Muscle layer of duodenum (tissue), 2 donors: ENCODE measurements at regions not wholly inside any gene's neighbourhood (a gene's known extent, or its start where the extent isn't known, plus 50 kb on each side); places are given as distances from the start of the nearest gene placed in this dataset.
A peak's percentile ranks its signal among the peaks of the same experiment; 100 is the strongest.
"Not testable (repeated sequence)": the region's sequence is repeated elsewhere in the genome, so short reads cannot be mapped to it uniquely, and the experiment has no call there.

Source experiments
- H3K27ac ChIP-seq: one replicate; pipeline ENCODE4 v1.7.0; 2013; ENCODE audit warnings: mild to moderate bottlenecking, low read length
- H3K27me3 ChIP-seq: one replicate; pipeline ENCODE4 v1.7.0; 2013; ENCODE audit warnings: low read depth, mild to moderate bottlenecking, control low read depth, low read length
- H3K36me3 ChIP-seq, 2 donors: one replicate each; pipeline ENCODE4 v1.7.0; 2013; ENCODE audit warnings: low read length in 2 of 2, control low read depth in 1 of 2, mild to moderate bottlenecking in 1 of 2; ENCODE audit not compliant: insufficient read depth in 2 of 2, control insufficient read depth in 1 of 2
- H3K4me1 ChIP-seq, 2 donors: one replicate each; pipeline ENCODE4 v1.7.0; 2013; ENCODE audit warnings: low read length in 2 of 2, mild to moderate bottlenecking in 2 of 2, control low read depth in 1 of 2, moderate library complexity in 1 of 2; ENCODE audit not compliant: insufficient read depth in 2 of 2, control insufficient read depth in 1 of 2
- H3K4me3 ChIP-seq, 2 donors: one replicate each; pipeline ENCODE4 v1.7.0; 2013; ENCODE audit warnings: low read length in 2 of 2, low read depth in 1 of 2, mild to moderate bottlenecking in 1 of 2
- H3K9me3 ChIP-seq, 2 donors: one replicate each; pipeline ENCODE4 v1.7.0; 2013; ENCODE audit warnings: low read length in 2 of 2, control low read depth in 1 of 2, mild to moderate bottlenecking in 1 of 2; ENCODE audit not compliant: control insufficient read depth in 1 of 2
- donor health status: healthy.

DNA sequence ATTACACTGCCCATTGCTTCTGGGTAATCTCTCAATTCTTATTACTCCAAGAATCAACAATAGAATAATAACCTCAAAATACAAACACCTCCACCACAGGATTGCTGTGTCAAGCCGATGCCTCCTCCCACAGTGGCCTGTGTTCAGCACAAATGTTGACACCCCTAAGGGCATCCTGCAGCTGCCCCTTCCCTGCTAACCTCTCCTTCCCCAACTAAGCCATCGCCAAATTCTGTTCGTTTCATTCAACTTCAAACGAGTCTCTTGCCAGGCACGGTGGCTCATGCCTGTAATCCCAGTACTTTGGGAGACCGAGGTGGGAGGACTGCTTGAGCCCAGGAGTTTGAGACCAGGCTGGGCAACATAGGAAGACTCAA, 155.2 kb downstream of the ATP6V0E2 start:
- H3K9me3 ChIP-seq, H3K27me3 ChIP-seq, H3K27ac ChIP-seq, H3K4me1 ChIP-seq, H3K36me3 ChIP-seq, H3K4me3 ChIP-seq: not testable (repeated sequence)

DNA sequence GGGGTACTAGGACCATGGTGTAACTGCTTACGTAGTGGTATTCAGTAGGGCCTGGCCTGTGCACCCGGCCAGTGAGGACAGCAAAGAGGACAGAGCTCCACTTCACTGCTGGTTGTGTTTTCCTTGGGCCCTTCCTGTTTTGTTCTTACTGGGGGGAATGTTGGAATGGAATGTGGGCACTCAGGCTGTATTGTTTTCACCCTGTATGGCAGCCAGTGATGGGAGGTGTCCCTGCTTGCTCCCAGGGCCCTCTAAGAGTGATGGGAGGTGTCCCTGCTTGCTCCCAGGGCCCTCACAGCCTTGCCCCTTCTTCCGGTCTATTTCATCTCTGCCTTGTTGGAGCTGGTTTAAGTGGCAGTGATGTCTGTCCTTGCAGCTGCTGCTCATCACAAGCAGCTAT, 158.0 kb downstream of the ATP6V0E2 start:
- H3K36me3 ChIP-seq, H3K27me3 ChIP-seq, H3K27ac ChIP-seq, H3K4me1 ChIP-seq, H3K9me3 ChIP-seq, H3K4me3 ChIP-seq: not testable (repeated sequence)

DNA sequence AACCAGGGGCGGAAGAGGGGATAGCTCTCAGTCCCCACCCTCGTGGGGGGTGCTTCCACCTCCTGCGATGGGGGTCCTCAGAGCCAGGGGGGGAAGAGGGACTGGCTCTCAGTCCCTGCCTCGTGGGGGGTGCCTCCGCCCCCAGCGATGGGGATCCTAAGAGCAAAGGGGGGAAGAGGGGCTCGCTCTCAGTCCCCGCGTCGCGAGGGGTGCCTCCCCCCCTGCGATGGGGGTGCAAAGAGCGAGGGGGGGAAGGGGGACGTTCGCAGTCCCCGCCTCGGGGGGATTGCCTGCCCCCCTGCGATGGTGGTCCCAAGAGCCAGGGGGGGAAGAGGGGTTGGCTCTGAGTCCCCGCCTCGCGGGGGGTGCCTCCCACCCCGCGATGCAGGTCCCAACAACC, 159.9 kb downstream of the ATP6V0E2 start:
- H3K4me3 ChIP-seq, H3K4me1 ChIP-seq, H3K27me3 ChIP-seq, H3K36me3 ChIP-seq, H3K27ac ChIP-seq, H3K9me3 ChIP-seq: not testable (repeated sequence)

DNA sequence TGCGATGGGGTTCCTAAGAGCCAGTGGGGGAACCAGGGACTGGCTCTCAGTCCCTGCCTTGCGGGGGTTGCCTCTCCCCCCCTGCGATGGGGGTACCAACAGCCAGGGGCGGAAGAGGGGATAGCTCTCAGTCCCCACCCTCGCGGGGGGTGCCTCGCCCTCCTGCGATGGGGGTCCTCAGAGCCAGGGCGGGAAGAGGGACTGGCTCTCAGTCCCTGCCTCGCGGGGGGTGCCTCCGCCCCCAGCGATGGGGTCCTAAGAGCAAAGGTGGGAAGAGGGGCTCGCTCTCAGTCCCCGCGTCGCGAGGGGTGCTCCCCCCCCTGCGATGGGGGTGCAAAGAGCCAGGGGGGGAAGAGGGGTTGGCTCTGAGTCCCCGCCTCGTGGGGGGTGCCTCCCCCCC, 162.0 kb downstream of the ATP6V0E2 start:
- H3K36me3 ChIP-seq, H3K27ac ChIP-seq, H3K4me1 ChIP-seq, H3K27me3 ChIP-seq, H3K4me3 ChIP-seq, H3K9me3 ChIP-seq: not testable (repeated sequence)

DNA sequence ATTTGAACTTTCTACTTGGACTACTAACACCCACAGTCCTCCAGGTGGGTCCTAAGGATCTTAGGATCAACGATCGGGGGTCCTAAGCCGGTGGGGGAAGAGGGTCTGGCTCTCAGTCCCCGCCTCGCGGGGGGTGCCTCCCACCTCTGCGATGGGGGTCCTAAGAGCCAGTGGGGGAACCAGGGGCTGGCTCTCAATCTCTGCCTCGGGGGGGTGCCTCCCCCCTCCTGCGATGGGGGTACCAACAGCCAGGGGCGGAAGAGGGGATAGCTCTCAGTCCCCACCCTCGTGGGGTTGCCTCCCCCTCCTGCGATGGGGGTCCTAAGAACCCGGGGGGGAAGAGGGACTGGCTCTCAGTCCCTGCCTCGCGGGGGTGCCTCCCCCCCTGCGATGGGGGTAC, 165.3 kb downstream of the ATP6V0E2 start:
- not testable (repeated sequence) for H3K36me3 ChIP-seq, H3K9me3 ChIP-seq, H3K27me3 ChIP-seq, H3K27ac ChIP-seq, H3K4me1 ChIP-seq, H3K4me3 ChIP-seq

DNA sequence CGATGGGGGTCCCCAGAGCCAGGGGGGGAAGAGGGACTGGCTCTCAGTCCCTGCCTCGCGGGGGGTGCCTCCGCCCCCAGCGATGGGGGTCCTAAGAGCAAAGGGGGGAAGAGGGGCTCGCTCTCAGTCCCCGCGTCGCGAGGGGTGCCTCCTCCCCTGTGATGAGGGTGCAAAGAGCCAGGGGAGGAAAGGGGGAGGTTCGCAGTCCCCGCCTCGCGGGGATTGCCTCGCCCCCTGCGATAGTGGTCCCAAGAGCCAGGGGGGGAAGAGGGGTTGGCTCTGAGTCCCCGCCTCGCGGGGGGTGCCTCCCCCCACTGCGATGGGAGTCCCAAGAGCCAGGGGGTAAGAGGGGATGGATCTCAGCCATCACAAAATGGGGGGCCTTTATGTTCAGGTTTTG, 168.5 kb downstream of the ATP6V0E2 start:
- not testable (repeated sequence) for H3K27me3 ChIP-seq, H3K4me1 ChIP-seq, H3K9me3 ChIP-seq, H3K4me3 ChIP-seq, H3K27ac ChIP-seq, H3K36me3 ChIP-seq

DNA sequence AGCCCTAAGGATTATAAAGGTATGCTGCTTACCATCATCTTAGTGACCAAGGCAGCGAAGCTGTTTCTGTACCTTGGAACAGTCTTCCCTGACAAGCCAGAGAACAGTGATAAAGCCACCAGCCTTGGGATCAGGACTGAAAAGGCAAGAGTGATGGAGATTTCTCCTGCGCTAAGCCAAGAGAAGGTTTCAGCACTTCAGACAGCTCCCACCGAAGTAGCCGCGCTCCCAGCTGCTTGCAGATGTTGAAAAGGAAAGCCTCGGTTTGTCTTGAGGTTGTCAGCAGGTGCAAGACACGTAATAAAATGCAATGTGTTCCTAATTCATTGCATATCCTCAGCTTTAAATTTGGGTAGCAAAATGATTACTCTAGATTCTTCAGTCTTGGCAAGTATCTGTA, 171.0 kb downstream of the ATP6V0E2 start:
- H3K27me3 ChIP-seq, H3K9me3 ChIP-seq, H3K36me3 ChIP-seq, H3K4me3 ChIP-seq, H3K27ac ChIP-seq: not testable (repeated sequence)
- peaks cover 0 to 15% of the 10 kb centered on the region in 2 donors for H3K4me1 ChIP-seq

DNA sequence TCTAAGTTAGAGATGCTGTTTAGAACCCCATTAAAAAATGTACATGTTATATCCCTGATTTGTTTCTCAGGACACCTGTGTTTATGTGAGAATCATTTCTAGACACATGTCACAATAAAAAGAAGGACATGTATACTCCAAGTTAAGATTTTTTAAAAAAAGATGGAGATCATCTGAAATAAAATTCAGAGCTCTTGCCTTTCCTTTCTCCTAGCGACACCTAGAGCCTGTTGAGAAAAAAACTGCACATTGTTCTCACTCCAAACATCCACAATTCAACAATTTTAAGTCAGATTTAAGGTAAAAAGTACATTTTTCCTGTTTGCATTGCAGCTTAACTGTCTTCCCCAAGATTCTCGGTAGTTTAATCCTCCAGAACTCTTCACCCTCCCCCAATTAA, 171.8 kb downstream of the ATP6V0E2 start:
- H3K27ac ChIP-seq, H3K36me3 ChIP-seq, H3K27me3 ChIP-seq, H3K4me3 ChIP-seq, H3K9me3 ChIP-seq: not testable (repeated sequence)
- H3K4me1 ChIP-seq = peaks cover 0 to 15% of the 10 kb centered on the region in 2 donors

DNA sequence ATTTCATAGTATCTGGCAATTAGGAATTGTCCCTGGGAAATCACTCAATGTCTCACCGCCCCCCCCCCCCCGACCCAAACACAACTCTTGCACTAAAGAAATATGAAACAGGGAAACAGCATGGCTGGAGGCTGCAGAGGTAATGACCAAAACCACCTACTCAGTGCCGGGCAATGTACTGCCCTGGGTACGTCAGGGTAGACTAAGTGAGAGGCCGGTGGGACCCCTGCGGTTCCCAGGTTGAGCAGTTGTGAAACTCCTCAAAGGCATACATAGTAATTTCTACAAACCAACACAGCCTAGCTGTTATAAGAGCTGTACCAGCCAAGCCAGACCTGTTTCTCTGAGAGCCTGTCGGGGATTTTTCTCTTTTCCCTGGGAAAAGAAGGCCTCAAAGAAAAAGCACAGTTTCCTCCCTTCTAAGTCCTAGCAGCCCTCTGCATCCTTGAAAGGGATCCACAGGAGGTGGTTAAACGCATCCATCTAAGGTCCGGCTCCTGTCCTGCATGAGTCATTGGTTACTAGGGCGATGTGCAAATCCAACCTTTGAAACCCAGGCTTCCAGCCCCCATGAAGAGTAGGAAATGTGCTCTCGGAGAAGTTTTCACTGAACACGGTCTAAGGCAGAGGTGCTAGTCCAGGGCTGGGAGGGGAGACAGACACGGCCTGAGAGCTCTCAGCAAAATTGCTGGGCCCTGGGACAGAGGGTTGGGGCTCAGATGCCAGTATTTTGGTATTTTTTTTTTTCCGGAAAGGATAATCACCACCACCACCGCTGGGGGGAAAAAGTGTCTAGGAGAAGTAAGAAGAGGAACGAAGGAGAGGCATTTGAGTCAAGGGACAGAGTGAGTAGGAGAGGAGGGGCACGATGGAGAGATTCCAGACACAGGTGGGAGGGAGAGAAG, 172.8 kb downstream of the ATP6V0E2 start:
- H3K4me3 ChIP-seq, H3K27ac ChIP-seq, H3K27me3 ChIP-seq, H3K9me3 ChIP-seq, H3K36me3 ChIP-seq: not testable (repeated sequence)
- peaks cover 0 to 15% of the 10 kb centered on the region in 2 donors for H3K4me1 ChIP-seq

DNA sequence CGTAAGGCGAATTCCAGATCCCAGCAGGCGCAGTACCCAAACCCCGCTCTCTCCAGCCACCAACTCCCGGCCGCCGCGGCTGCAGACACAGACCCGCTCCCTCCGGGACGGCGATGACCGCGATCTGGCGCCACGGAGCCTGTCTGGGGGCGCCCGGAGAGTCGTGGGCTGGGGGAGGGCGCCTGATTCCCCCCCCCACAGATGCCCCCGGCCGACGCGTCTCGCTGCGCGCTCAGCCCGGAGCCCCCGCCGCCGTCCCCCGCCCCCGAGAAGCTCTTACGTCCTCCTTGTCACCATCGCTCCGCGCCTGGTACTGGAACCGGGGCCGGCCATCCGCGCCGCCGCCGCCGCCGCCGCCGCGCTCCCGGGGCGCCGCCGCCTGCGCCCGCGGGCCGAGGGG, 173.6 kb downstream of the ATP6V0E2 start:
- H3K27ac ChIP-seq, H3K27me3 ChIP-seq, H3K36me3 ChIP-seq, H3K9me3 ChIP-seq: not testable (repeated sequence)
- Histone ChIP-seq H3K4me3 (peak overlapping the region in 1 of 2 donors; percentile 51), H3K4me1 (peaks cover 0 to 15% of the 10 kb centered on the region in 2 donors)

DNA sequence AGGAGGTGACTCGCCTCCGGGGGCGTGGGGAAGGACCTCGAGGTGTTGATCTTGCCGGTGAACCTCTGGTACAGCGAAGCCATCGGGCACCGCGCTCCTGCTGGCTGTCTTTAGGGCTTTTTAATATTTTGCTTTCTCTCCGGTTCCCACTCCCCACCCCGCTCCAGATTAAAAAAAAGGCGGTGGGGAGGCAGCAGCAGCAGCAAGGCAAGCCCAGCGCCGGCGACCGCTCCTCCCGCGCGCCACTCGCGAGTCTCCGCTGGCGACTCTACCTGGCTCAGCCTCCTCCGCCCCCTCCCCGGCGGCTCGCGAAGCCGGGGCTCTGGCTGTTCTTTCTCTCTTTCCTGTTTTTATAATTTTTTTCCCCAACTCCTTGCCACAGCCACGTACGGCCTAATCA, 174.0 kb downstream of the ATP6V0E2 start:
- not testable (repeated sequence) for H3K27ac ChIP-seq, H3K27me3 ChIP-seq, H3K9me3 ChIP-seq, H3K36me3 ChIP-seq
- Histone ChIP-seq H3K4me1 (peaks cover 0 to 15% of the 10 kb centered on the region in 2 donors), H3K4me3 (peak overlapping the region in 1 of 2 donors; percentile 51)
